Stimulated activated CD8-positive, alpha-beta memory T cell treated with anti-CD3 and anti-CD28 coated beads, Interleukin-4, amount 100 ng/mL, for 24 hours (primary cell): ENCODE measurements at regions not wholly inside any gene's neighbourhood (a gene's known extent, or its start where the extent isn't known, plus 50 kb on each side); places are given as distances from the start of the nearest gene placed in this dataset.

Experiments
- DNase-seq: peaks from one replicate; pipeline ENCODE4 v3.0.0-alpha.2; 2020; ENCODE audit warnings: low read depth

DNA sequence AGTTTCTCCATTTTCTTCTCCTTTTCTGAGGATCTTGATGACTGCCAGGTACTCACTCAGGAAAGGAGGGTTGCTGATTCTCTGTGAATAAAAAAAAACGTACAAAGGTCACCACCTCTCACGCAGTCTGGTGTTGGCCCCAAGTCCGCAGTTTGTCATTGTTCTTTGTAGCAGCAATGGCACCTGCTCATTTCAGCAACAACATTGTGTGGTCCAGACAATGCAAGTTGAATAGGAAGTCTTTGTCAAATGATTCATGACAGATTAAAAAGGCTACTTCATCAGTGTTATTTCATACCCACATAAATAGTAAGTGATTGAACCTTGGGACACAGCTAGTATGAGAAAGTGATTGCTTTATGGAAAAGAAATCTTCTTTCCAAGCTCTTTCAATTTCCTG is 653.5 kb upstream of the MGMT start:
- DNase-seq: no peak

DNA sequence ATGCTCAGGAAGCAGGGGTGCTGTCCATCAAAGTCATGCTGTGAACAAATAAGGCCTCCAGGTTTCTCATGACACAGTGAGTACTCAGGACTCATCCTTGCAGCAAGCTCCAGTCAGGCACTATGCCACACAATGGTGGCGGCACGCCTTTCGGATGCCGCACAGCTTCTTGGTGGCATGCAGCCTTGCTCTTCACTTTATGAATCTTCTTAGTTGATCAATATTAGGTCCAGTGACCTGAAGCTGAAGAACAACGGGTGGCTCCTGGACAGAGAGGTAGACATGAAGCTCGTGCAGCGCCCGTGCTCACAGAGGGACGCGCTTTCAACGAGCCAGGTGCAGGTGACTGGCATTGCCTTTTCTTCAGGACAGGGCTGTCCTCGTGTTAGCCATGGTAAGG is 653.0 kb upstream of the MGMT start:
- DNase-seq: no peak

GRCh38 chr10:128814782-128815181 is 652.3 kb upstream of the MGMT start:
- DNase-seq: no peak

GRCh38 chr10:128816726-128817125 is 650.3 kb upstream of the MGMT start:
- no peak for DNase-seq

DNA sequence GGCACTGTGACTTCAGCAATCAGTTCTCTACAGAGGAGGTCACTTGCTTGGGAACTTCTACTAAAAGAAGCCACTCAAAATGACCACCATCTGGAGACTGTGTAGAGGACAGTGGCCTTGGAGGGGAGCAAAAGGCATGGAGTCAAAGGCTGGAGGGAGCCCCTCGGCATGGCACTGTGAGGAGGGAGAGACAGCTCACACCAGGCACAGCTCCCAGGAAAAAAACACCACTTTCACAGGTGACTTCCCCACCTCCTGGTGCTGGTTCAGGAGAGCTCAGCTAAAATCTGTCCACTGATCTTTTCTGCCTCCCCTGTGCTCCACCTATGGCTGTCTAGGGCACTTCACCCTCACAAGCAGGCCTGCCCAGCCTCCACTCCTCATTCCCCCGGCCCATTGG is 649.4 kb upstream of the MGMT start:
- DNase-seq: no peak

GRCh38 chr10:128820663-128821062 is 646.4 kb upstream of the MGMT start:
- DNase-seq: no peak

GRCh38 chr10:128823201-128823600 is 643.8 kb upstream of the MGMT start:
- no peak for DNase-seq

GRCh38 chr10:128825626-128826025 is 641.4 kb upstream of the MGMT start:
- DNase-seq: no peak

DNA sequence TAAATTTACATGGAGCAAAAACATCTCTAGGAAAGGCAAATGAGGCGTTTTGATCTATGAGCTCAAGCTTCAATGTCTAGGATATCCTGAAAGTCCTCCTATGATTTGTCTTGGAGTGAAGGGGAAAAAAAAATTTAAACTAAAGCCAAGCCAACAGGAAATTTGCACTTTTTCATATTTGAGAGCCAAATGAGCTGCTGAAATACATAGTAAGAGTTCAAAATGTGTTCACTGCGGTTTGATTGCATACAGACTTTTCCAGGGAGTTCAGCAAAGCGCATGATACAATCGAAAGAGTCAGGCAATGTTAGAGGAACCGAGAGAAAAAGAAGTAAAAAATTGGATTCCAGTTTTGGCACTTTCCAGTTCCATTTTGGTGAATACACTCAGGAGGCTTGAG is 633.4 kb upstream of the MGMT start:
- DNase-seq: no peak

GRCh38 chr10:128835361-128835760 is 631.7 kb upstream of the MGMT start:
- DNase-seq: no peak

GRCh38 chr10:128837478-128837877 is 629.6 kb upstream of the MGMT start:
- no peak for DNase-seq

DNA sequence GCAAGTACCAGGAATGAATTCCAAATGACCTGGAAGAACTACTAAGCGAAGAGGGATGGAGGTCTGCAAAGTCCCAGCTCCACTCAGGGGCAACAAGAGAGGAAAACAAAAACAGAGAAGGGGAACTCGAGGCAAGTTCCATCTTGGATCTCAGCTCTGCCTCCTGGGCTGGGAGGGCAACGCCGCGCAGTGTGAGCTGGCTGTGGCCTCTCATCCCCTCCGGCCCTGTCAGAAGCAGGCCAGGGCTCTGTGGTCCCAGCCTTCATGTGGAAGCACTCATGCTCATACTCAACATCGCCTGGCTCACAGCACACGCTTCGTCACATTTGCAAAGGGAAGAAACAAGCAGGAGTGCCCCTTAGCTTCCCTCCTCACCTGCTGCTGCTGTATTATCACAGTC is 627.9 kb upstream of the MGMT start:
- DNase-seq: no peak

DNA sequence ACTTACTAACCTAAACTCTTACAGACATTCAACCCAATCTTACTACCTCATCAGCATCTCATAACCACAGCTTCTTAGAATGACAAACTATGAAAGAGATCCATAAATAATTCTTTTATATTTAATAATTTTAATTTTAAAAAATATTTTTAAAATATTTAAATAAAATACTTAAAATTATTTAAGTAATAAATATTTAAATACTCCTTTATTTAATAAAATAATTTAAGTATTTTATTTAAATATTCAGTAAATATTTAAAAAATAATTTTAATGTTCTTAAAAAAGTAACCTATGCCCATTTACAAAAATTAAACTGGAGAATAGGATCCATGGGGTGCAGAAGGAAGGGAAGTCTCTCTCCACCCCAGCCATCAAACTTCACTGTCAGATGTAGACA is 627.3 kb upstream of the MGMT start:
- no peak for DNase-seq

DNA sequence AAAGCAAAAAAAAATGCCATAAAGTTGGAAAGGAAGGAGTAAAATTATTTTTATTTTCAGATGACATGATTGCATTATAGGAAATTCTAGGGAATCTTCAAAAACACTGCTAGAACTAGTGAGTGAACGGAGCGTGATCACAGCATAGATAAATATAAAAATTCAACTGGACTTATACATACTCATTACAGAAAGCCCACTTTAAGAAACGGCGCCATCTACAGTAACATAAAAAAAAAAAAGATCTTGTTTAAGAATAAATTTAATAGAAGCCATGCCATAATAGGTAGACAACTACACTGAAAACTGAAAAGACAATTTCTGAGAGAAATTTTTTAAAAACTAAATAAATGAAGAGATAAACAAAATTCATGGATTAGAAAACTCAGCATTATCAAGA is 623.1 kb upstream of the MGMT start:
- no peak for DNase-seq

- DNase-seq: no peak
These were observed 620.1 kb upstream of the MGMT start for GRCh38 chr10:128846927-128847326.

GRCh38 chr10:128848810-128849209 is 618.2 kb upstream of the MGMT start:
- DNase-seq: no peak

- DNase-seq: no peak
These were observed 616.4 kb upstream of the MGMT start for GRCh38 chr10:128850647-128851046.

DNA sequence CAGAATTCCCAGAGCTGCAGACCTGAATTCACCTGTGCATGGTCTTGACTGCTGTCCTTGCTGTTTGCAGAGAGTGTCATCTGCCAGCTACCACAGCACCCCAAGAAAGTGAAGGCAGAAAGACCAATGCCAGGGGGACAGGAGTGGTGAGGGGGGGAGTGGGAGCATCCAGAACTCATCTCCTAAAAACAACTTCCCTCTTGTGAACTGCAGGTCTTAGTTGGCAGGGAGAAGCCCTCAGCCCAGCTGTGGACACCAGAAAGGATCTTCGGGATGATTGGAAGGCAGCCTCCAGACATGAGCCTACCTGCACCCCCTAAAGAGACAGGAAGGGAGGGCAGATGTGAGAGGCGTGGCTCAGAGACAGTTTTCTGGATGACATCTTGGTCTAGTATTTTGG is 615.8 kb upstream of the MGMT start:
- no peak for DNase-seq

- DNase-seq: no peak
These were observed 615.3 kb upstream of the MGMT start for GRCh38 chr10:128851726-128852125.

DNA sequence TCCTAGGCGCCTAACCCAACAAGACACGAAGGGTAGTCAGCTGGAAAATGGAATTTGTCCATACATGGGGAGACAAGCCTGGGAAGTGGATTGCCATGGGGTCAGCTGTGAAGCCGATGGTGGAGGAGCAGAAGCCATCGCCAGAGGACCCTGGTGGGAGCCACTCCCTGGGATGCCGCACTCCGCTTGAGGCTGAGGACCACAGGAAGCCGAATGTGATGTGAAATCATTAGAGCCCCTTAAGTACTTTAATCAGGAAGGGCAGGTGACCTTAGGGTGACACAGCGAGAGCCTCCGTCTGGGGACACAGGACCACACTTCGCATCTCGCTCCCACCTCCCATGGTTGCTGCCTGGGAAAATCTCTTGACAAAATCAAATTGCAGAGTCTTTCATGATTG is 614.6 kb upstream of the MGMT start:
- no peak for DNase-seq

DNA sequence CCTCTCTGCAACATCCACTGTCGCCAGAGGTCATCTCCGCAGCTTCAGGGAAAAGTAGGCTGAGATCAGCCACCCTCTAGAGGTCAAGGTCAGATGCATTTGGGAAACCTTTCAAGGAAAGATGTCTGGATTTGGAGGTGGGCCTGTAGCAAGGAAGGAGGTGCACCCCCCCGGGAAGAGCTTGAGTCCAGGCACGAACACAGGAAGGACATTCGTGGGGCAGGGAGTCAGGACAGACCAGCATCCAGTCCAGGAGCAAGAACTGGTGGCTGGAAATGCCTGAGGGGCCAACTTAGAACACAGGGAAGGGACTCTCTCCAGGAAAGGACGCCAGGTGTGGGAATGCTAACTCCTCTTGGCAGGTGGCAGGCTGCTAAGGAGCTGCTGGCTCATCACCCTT is 614.1 kb upstream of the MGMT start:
- no peak for DNase-seq

DNA sequence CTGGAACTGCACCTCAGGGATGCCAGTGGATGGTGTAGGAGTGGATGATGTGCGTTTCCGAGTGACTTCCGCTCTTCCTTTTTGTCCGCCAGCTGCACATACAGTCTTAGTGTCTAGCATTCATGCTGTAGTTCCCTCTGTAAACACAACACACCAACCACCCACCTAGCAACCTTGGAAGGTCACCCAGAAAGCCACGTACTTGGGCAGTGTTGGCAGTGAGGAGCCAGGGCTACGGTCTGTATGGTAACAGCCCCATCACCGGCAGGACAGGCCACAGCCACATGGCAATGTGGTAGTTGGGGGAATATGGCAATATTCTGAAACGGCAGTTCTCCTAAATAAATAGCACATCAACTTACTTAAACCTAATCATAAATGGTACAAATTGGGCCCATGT is 613.5 kb upstream of the MGMT start:
- no peak for DNase-seq

- DNase-seq: no peak
These were observed 612.8 kb upstream of the MGMT start for GRCh38 chr10:128854204-128854603.

DNA sequence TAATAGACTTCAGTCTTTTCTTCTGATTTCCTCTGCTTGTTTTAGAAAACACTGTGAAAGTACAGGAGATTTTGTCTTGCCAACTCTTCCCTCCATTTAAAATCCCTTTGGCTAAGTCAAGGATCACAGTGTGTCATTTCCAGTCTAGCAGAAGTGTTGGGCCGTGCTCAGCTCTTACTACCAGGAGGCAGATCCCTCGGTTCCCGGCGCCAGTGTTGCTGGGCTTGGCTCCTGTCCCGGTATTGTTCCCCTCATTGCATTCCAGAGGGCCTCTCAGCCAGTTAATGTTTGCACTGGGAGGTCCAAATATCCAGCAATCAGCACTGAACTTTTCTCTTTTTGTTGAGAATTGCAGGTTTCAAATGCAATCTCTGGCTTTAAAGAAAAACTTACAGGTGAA is 612.1 kb upstream of the MGMT start:
- no peak for DNase-seq
